NCI-H2107 treated with DMSO at 0.1 percent for 48 hours (cell line): ENCODE measurements at regions not wholly inside any gene's neighbourhood (a gene's known extent, or its start where the extent isn't known, plus 50 kb on each side); places are given as distances from the start of the nearest gene placed in this dataset.
"Not testable (repeated sequence)": the region's sequence is repeated elsewhere in the genome, so short reads cannot be mapped to it uniquely, and the experiment has no call there.

ENCODE experiments used
- DNase-seq: peaks from one replicate; lab custom pipeline; 2025; ENCODE audit not compliant: unreplicated experiment; lab: John Stamatoyannopoulos, UW

DNA sequence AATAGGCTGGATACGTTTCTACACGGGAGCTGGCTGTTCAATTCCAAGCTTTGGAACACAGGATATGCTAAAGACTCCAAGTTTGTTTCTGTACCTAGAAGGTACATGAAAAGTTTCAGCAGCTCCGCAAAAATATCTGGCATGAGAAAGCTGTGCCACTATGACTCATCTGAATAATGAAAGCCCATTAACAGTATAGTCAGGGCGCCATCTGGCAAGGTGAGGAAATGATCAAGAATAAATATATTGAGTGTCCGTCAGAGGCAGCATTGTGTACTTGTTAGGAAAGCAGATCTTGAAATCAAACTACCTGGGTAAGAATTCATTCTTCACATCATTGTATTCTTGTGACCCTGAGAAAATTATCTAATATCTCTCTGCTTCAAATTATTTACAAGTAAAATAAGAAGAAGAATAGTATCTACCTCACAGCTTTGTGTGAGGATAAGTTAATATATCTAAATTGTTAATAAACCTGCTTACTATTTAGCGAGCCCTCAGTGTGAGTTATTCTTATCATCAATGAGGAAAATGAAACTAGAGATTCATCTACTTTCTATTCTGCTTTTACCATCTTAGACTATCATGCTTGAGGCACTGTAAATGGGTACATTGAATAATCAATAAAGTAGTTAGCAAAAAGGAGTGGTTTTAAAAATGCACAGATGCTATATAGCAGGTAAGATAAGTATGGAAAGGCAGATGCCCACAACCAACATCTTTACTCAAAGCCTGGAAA is 53.5 kb downstream of the FSCB start:
- DNase-seq = peak; percentile 28

DNA sequence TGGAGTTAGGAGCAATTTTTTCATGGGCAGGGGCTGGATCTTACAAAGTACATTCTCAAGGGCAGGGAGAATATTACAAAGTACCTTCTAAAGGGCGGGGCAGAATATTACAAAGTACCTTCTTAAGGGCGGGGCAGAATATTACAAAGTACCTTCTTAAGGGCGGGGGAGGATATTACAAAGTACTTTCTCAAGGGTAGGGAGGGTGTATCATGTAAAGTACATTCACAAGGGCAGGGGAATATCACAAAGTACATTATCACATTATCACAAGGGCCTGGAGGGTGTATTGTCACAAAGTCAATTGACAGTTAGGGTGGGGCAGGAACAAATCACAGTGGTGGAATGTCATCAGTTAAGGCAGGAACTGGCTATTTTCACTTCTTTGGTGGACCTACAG is 56.9 kb downstream of the FSCB start:
- not testable (repeated sequence) for DNase-seq

DNA sequence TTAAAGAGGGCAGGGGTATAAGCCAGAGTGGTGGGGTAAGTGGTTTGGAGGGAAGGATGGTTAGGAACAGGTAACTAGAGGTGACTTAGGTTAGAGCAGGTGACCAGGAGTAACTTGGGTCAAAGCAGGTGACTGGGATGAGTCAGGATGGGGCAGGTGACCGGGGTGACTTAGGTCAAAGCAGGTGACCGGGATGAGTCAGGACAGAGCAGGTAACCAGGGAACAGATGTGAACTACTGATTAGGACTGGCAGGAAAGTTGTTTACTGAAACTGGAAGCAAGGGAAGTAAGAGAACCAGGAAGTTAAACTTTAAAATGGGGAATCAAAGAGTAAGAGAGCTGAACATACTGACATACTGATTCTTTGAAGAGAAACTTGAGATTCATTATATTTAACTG is 57.4 kb downstream of the FSCB start:
- no peak for DNase-seq

DNA sequence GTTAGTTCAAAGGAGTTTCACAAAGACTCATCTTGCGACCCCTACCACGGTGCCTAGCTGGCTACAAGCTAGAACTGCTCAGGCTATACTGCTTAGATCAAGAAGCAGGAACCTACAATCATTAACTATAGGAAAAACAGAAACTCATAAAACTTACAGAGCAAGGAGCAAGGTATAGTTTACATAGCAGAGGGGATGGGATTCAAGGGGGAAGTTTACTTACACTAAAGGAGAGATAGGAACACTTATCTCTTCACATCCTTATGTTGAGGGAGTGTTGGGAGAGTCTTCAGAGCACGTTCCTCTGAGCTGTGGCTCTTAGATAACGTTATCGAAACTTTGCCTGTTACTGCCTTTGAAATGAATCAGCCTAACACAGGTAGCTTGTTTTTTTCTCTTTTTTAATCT is 58.1 kb downstream of the FSCB start:
- DNase-seq = no peak

DNA sequence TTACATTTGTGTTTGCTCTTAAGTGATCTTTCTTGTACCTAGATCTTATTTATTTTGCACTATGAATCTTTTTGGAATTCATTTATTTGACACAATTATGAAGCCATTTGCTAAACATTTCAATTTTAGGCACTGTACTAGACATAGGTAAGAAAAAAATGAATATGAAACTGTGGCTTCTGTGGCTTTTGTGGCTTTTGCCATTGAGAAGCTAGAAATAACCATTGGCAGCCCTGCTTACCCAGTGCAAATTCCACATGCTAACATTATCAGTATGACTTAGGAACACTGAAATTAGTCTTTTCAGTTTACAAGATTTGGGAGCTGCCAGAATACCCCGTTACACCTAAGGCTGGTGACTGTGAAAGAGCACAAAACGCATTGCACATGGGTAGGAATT is 60.1 kb downstream of the FSCB start:
- DNase-seq = no peak

DNA sequence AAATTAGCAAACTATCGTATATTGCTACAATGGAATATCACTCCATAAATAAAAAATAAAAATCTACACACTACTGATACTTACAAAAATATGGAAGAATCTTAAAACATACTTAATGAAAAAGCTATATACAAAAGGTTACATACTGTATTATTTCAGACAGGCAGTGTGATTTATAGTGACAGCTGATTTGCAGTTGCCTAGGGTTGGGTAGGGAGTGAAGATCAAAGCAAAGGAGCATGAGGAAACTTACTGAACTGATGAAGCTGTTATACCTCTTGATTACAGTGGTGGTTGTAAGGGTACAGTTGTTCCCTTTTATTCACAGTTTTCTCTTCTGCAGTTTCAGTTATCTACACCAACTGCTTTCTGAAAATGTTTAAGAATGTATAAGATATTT is 62.6 kb downstream of the FSCB start:
- no peak for DNase-seq

DNA sequence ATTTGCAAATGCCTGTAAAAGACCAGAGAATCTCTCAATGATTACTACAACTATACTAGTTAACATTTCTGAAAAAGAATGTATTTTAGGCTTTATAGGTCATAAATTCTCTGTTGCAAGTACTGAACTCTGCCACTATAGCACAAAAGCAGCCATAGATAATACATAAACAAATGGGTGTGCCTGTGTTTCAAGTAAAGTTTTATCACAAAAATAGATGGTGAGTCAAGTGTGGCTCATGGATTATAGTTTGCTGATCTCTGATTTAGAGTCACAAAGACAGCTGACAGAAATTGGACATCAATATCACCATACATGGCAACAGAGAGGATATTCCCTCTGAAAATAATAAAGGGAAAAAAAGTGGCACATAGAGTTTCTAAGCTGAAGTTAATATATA is 68.1 kb downstream of the FSCB start:
- DNase-seq = no peak

DNA sequence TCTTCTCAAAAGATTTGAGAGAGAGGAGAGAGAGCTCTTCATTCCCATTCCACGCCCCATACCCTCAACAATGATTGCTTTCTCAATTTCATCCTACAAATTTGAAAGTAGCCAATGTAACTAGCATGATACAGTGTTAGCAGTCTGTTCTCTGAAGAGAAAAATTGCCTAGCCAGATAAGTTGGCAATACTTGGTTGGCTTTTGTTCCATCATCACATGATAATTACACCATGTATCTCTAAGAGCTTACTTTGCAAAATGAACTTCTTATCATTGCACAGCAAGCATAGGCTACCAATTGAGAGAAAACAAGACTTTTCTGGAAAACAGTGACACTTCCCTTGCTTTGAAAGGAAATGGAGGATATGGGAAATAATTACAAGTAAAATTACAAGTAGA is 68.9 kb downstream of the FSCB start:
- DNase-seq = no peak

DNA sequence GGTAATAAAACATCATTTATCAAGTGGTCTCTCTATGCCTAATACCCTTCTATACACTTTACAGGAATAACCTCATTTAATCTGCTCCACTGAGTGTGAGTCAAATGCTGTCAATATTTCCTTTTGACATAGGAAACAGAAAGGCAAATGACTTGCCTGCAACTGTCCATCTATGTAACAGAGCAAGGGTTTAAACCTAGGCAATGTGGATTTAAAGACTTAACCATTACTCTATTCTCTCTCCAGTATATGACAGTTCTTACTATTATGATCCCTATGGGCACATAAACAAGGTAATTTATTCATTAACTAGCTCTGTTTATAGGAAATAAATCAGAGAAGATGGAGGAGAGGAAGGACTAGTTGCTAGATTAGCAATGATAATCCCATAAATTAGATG is 70.6 kb downstream of the FSCB start:
- DNase-seq = no peak

DNA sequence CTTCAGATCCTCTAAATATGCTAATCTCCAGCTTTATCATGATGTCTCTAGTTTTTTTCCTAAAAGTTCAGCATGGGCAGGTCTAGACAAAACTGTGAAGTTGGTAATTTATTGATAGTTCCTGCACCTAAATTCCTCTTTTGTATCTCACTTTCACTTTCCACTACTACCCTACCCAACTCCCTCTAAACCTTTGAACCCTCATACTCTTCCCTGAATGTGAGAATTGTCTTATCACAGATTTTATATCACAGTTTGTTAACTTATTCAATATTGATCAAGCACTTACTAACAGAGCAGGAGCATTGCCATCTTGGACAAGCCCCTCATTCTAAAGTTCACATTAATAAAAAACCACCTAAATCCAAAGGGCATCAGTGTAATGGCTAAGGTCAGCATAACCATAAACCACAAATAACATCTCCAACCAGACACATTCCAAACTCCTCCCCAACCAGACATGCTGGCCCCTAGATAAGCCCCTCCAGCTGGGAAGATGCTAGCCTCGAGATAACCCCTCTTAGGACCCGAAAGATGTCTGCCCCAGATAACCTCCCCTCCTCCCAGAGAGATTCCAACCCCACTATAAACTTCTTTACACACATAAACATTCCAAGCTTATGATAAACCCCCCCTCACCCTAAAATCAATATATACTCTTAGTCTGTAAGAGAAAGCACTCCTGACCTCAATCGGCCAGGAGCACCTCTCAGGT is 78.7 kb downstream of the FSCB start:
- no peak for DNase-seq

DNA sequence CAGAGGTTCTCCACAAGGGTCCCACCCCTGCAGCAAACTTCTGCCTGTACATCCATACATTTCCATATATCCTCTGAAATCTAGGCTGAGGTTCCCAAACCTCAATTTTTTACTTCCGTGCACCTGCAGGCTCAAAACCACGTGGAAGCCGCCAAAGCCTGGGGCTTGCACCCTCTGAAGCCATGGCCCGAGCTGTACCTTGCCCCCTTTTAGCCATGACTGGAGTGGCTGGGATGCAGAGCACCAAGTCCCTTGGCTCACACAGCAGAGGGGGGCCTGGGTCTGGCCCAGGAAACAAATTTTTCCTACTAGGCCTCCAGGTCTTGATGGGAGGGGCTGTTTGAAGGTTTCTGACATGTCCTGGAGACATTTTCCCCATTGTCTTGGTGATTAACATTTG is 84.4 kb downstream of the FSCB start:
- DNase-seq = no peak

DNA sequence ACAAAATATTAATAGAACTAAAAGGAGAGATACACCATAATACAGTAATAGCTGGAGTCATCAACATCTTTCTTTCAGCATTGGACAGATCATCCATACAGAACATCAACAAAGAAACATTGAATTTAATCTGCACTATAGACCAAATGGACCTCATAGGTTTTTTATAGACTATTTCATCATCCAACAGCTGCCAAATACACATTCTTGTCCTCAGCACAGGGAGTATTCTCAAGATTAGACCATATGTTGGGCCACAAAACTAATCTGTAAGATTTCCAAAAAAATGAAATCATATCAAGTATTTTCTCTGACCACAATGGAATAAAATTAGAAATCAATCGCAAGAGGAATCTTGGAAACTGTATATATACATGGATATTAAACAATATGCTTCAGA is 86.9 kb downstream of the FSCB start:
- DNase-seq = no peak

DNA sequence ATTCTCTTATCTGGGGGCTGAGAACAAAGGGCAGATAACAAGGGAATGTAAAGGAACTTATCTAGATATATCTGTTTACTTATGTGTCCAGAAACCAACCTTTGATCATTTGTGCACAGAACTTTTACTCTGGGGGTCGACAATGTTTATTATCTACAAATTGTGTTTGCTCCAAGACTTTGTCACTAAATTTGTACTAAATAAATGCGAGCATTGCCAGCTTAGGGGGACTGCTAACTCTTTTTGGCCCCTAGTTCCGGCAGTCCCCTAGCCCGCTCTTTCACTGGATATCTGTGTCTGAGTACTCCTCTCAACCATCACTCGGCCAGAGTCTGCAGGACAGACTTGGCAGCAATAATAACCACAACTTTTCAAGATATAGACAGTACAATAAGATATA is 88.2 kb downstream of the FSCB start:
- no peak for DNase-seq

DNA sequence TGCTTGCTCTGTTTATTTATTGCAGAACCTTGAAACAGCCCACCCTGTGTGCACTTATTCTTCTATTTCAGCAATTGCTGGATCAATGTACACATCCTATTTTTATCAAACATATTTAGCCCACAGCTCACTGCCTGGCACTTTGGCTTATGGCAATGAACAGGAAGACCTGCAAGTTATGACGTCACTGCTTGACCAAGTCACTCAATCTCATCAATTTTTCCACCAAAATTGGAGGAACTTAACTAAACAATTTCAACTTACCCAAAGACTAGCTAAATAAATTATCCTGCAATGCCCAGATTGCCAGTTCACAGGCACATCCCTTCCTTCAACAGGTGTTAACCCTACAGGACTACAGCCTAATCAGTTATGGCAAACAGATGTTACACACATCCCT is 89.3 kb downstream of the FSCB start:
- no peak for DNase-seq

DNA sequence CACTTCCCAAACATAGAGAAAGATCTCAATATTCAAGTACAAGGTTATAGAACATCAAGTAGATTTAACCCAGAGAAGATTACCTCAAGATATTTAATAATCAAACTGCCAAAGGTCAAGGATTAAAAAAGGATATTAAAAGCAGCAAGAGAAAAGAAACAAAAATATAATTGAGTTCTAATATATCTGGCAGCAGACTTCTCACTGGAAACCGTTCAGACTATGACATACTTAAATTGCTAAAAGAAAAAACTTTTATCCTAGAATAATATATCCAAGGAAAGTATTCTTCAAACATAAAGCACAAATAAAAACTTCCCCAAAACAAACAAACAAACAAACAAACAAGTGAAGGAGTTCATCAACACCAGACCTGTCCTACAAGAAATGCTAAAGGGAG is 92.4 kb downstream of the FSCB start:
- no peak for DNase-seq

DNA sequence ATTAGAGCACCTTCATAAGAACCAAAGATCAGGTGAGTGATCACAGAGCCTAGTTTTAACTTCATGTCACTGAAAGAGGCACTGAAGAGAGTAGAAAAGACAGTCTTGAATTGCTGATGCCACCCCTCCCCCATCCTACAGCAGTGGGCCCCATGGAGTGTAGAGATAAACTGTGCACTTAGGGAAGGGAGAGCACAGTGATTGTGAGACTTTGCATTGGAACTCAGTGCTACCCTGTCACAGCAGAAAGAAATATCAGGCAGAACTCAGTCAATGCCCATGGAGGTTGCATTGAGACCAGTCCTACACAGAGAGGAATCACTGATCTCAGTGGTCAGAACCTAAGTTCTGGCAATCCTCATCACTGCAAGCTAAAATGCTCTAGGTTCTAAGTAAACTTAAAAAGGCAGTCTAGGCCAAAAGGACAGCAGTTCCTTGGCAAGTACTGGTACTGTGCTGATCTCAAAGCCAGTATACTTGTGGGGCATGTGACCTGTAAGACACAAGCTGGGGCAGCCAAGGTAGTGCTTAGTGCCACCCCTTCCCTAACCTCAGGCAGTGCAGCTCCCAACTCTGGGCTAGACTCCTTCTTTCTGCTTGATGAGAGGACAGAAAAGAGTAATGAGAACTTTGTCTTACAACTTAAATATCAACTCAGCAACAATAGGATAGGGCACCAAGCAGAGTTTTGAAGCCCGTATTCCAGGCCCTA is 94.1 kb downstream of the FSCB start:
- no peak for DNase-seq

DNA sequence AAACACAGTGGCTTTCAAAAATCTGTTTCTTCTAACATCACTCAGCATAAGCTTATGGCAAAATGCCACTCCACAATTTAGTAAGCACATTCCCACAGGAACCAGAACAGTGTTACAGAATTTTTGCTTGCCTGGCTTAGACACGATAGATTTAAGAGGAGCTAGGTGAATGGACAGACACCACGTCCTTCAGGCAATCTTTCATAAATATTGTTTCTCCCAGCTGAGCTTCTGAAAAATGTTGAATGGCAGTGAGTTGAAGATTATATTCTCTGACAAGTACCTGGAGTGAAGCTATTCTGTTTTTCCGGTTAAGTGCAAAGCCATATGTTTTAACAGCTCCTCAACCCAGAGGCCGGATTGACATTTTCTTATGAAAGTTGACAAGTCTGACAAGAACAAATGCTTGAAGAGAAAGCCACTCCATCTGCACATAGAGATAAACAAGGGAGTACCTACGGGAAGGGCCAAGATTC is 102.0 kb downstream of the FSCB start:
- DNase-seq = no peak

DNA sequence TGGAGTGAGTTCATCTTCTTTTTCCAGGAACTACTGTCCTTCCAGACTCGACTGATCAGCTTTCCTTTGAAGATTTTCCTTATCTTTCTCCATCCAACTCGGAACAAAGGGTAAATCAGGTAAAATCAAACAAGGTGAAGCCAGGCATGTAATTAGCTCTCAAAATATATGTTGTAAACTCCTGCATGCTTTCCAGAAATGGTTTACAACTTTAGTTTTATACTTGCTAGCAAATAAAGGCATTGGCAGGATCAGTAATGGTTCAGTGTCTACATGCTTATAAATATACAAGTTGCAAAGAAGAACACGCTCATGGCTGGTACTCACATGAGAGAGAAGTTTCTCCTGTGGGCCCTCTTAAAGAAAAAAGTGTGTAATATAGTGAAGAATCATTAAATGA is 102.5 kb downstream of the FSCB start:
- DNase-seq = no peak

DNA sequence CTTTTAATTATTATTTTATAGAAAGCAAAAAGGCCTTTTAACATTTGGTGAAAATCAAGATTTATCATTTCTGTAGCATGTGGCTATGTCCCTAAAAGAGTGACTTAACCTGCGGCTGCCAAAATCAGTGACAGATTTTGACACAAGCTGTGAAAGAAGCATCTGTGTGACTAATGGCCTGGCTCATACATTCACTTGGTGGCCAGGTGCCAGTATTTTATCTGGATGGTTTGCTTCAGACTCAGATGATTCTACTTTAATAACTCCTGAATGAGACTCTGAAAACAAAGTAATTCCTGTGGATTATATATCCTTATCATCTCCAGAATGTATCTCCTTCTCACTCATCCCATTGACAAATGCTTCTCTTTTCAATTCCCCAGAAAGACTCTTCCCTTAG is 103.0 kb downstream of the FSCB start:
- no peak for DNase-seq

DNA sequence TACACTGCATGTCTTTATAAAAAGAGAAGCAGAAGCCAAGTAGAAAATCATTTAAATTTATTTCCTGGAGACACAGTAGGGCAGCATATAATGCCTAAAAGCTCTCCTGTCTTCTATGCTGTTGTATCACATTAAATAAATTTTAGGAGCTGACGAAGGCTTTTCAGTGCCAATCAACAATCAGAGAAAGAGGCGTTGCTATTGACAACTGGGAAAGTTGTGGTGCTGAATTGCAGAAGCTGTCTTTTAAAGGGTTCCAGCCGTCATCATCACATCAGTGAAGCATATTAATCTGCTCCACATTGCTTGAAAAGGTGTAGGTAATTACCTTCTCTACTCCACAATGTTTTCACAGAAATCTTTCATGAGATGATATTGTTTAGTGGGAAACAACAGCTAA is 103.9 kb downstream of the FSCB start:
- DNase-seq = no peak

DNA sequence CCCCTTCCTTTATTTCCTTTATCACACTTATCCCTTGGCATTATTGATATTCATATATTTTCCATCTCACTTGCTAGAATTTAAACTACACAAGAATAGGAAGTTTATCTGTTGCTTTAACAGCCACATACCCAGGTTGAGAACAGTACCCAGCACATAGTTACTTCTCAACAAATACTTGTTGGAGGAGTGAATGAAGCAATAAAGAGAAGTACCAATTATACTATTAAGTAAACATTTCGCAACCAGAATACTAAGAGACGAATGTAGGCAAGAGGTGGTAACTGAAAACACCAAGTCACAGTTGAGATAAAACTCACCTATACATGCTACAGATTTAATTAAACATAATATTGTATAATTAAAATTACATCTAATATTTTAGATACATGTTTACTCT is 110.9 kb downstream of the FSCB start:
- no peak for DNase-seq

DNA sequence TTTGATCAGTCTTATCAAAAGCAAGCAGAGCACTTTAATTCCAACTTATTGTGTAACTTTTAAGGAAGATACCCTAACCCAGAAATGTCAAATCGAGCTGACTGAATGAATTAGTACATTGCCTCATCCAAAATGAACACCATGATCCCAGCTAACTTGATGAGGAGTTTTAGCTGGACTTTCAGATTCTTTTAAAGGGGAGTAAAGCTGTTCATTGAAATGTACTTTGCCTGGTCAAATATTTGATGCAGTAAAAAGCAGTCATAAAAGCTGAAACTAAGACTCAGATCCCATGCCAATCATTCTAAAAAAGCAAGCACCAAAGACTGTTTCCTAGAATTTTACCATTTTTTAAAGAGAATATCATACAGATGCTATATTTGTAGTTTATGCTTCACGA is 114.1 kb downstream of the FSCB start:
- DNase-seq = no peak
